ENCODE measurements at regions not wholly inside any gene's neighbourhood (a gene's known extent, or its start where the extent isn't known, plus 50 kb on each side); places are given as distances from the start of the nearest gene placed in this dataset.
"Not testable (repeated sequence)": the region's sequence is repeated elsewhere in the genome, so short reads cannot be mapped to it uniquely, and the experiment has no call there.

GRCh38 chr20:11995805-11996567, 78.3 kb downstream of the BTBD3 start:
- Histone ChIP-seq H3K4me3 (ENCODE audit: control extremely low read depth in 1 of 5, extremely low read depth in 1 of 5, insufficient read depth in 1 of 5, low read depth in 2 of 5, low read length in 4 of 5) (no peak overlapping the region), H3K27ac (ENCODE audit: low read length in 2 of 2) (no peak overlapping the region), H3K4me2 (replicated peaks; ENCODE audit: low read depth, low read length, poor library complexity, severe bottlenecking) (no peak overlapping the region), H3K27me3 (replicated peaks in 1 of 4; ENCODE audit: control extremely low read depth in 1 of 4, control insufficient read depth in 3 of 4, insufficient read depth in 4 of 4, low read length in 3 of 4) (no peaks in the 10 kb centered on the region), H3K4me1 (ENCODE audit: control insufficient read depth in 2 of 2, insufficient read depth in 2 of 2, low read length in 2 of 2) (no peaks in the 10 kb centered on the region), H2AFZ (ENCODE audit: insufficient read depth, low read depth, low read length, poor library complexity, severe bottlenecking) (no peak overlapping the region), H4K20me1 (ENCODE audit: control insufficient read depth, insufficient read depth, low read length, poor library complexity, severe bottlenecking) (no peaks in the 10 kb centered on the region), H3K9ac (ENCODE audit: low read length) (no peak overlapping the region), H3K79me2 (ENCODE audit: control insufficient read depth, insufficient read depth, low read length) (no peaks in the 10 kb centered on the region), H3K36me3 (replicated peaks in 1 of 2; ENCODE audit: control extremely low read depth in 1 of 2, control insufficient read depth in 1 of 2, extremely low read depth in 1 of 2, insufficient read depth in 2 of 2, low read length in 1 of 2) (no peaks in the 10 kb centered on the region), H3K9me3 (ENCODE audit: control extremely low read depth in 1 of 3, control insufficient read depth in 2 of 3, insufficient read depth in 1 of 3, low read length in 2 of 3) (no peaks in the 10 kb centered on the region)
- H3K9me3 Mint-ChIP-seq (ENCODE audit: insufficient read depth) = no peaks in the 10 kb centered on the region
- H3K4me1 Mint-ChIP-seq = no peaks in the 10 kb centered on the region
- POLR2A ChIA-PET = no interaction called here
- WGBS (ENCODE audit: insufficient coverage) = 86% methylated on average over 5 of the region's 7 CpGs
- CTCF ChIA-PET = interaction anchor here (1.3 kb wide), 1 partner anchor 17 kb away, joined by 3 read pairs; no protein-coding TSS in a partner anchor
- TF ChIP-seq, protein P1, sequence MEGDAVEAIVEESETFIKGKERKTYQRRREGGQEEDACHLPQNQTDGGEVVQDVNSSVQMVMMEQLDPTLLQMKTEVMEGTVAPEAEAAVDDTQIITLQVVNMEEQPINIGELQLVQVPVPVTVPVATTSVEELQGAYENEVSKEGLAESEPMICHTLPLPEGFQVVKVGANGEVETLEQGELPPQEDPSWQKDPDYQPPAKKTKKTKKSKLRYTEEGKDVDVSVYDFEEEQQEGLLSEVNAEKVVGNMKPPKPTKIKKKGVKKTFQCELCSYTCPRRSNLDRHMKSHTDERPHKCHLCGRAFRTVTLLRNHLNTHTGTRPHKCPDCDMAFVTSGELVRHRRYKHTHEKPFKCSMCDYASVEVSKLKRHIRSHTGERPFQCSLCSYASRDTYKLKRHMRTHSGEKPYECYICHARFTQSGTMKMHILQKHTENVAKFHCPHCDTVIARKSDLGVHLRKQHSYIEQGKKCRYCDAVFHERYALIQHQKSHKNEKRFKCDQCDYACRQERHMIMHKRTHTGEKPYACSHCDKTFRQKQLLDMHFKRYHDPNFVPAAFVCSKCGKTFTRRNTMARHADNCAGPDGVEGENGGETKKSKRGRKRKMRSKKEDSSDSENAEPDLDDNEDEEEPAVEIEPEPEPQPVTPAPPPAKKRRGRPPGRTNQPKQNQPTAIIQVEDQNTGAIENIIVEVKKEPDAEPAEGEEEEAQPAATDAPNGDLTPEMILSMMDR (IDR thresholded peaks at IDR 0.05) = no peak
- TF ChIP-seq EZH2 (IDR thresholded peaks at IDR 0.05; ENCODE audit: borderline replicate concordance, insufficient read depth, low read depth, low read length, poor library complexity, severe bottlenecking) = no peak
- no peak overlapping the region for H3K4me3 Mint-ChIP-seq
- H3K27me3 Mint-ChIP-seq = no peaks in the 10 kb centered on the region
- H3K27ac Mint-ChIP-seq = no peak overlapping the region
- no peak for ATAC-seq (ENCODE audit: low read depth)
- no peak for DNase-seq
- intact Hi-C loops (cut with micrococcal nuclease) = no loop called here

GRCh38 chr20:12004776-12005175, 87.1 kb downstream of the BTBD3 start:
- POLR2A ChIA-PET; H3K27ac Mint-ChIP-seq; DNase-seq; ATAC-seq (ENCODE audit: low read depth); H3K36me3 ChIP-seq (replicated peaks in 1 of 2; ENCODE audit: control extremely low read depth in 1 of 2, control insufficient read depth in 1 of 2, extremely low read depth in 1 of 2, insufficient read depth in 2 of 2, low read length in 1 of 2); H3K4me2 ChIP-seq (replicated peaks; ENCODE audit: low read depth, low read length, poor library complexity, severe bottlenecking); H3K4me1 ChIP-seq (ENCODE audit: control insufficient read depth in 2 of 2, insufficient read depth in 2 of 2, low read length in 2 of 2); H3K9me3 ChIP-seq (ENCODE audit: control extremely low read depth in 1 of 3, control insufficient read depth in 2 of 3, insufficient read depth in 1 of 3, low read length in 2 of 3); H4K20me1 ChIP-seq (ENCODE audit: control insufficient read depth, insufficient read depth, low read length, poor library complexity, severe bottlenecking); H2AFZ ChIP-seq (ENCODE audit: insufficient read depth, low read depth, low read length, poor library complexity, severe bottlenecking); H3K4me3 Mint-ChIP-seq; H3K27me3 ChIP-seq (replicated peaks in 1 of 4; ENCODE audit: control extremely low read depth in 1 of 4, control insufficient read depth in 3 of 4, insufficient read depth in 4 of 4, low read length in 3 of 4); intact Hi-C loops (cut with micrococcal nuclease); H3K4me1 Mint-ChIP-seq; H3K4me3 ChIP-seq (ENCODE audit: control extremely low read depth in 1 of 5, extremely low read depth in 1 of 5, insufficient read depth in 1 of 5, low read depth in 2 of 5, low read length in 4 of 5); H3K27ac ChIP-seq (ENCODE audit: low read length in 2 of 2); CTCF ChIA-PET; H3K27me3 Mint-ChIP-seq; H3K79me2 ChIP-seq (ENCODE audit: control insufficient read depth, insufficient read depth, low read length); H3K9ac ChIP-seq (ENCODE audit: low read length); H3K9me3 Mint-ChIP-seq (ENCODE audit: insufficient read depth): not testable (repeated sequence)
- WGBS (ENCODE audit: insufficient coverage) = 100% methylated on average over 1 of the region's 1 CpG

Data from B cell (primary cell).